NT2/D1 (cell line): ENCODE measurements at regions not wholly inside any gene's neighbourhood (a gene's known extent, or its start where the extent isn't known, plus 50 kb on each side); places are given as distances from the start of the nearest gene placed in this dataset.

Experiments
- YY1 ChIP-seq: IDR thresholded peaks from 2 replicates; pipeline ENCODE4 v1.6.1; 2011; ENCODE audit not compliant: insufficient read length, insufficient read depth
- ZNF274 ChIP-seq: IDR thresholded peaks from 2 replicates; pipeline ENCODE4 v1.6.1; 2011; ENCODE audit warnings: mild to moderate bottlenecking, low read depth, low read length

DNA sequence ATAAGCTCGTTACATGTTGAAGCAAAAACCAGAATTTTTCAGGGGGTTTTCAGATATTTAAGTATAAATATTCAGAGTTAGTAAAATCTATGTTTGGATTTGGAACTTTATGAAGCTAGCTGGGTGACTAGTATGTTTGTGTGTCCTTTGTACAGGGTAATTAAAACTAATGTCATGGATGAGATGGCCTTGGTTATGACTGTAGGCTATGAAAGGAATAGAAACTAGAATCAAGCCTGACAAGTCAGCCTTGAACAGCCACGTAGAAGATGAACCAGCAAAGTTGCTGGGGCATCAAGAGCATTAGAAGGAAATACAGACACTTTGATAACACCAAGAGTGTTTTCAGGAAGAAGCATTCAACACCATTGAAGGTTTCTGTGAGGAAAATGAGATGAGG is 825.1 kb upstream of the CNTNAP5 start:
- no peak for TF ChIP-seq YY1
- TF ChIP-seq ZNF274: no peak
